AG04449 (cell line): ENCODE measurements at regions not wholly inside any gene's neighbourhood (a gene's known extent, or its start where the extent isn't known, plus 50 kb on each side); places are given as distances from the start of the nearest gene placed in this dataset.

ENCODE experiments used
- CTCF ChIA-PET: fragments of 350-600 bp; formaldehyde crosslinking; extraction: SDS; loops from one replicate; lab custom pipeline; 2021; ENCODE audit warnings: antibody characterized with exemption; lab: Yijun Ruan, JAX
- POLR2A ChIA-PET: fragments of 400-600, 350-600 bp; formaldehyde crosslinking; extraction: SDS; loops from one replicate; lab custom pipeline; 2020; ENCODE audit warnings: antibody characterized with exemption, inconsistent platforms; lab: Yijun Ruan, JAX
- DNase-seq: peaks from one replicate; pipeline ENCODE4 v3.0.0-alpha.2; 2010; ENCODE audit warnings: low read depth, low spot score
- H3K4me3 ChIP-seq: 2 replicates; pipeline ENCODE4 v1.5.1; 2011; ENCODE audit warnings: low read depth, mild to moderate bottlenecking, control low read depth, low read length
- TF ChIP-seq, protein P1 (sequence below): IDR thresholded peaks from one replicate; pipeline ENCODE4 v1.5.1; 2011; ENCODE audit warnings: mild to moderate bottlenecking, moderate library complexity, low read length, control low read depth, inconsistent platforms; ENCODE audit not compliant: insufficient read depth; ENCODE audit errors: missing control alignments

DNA sequence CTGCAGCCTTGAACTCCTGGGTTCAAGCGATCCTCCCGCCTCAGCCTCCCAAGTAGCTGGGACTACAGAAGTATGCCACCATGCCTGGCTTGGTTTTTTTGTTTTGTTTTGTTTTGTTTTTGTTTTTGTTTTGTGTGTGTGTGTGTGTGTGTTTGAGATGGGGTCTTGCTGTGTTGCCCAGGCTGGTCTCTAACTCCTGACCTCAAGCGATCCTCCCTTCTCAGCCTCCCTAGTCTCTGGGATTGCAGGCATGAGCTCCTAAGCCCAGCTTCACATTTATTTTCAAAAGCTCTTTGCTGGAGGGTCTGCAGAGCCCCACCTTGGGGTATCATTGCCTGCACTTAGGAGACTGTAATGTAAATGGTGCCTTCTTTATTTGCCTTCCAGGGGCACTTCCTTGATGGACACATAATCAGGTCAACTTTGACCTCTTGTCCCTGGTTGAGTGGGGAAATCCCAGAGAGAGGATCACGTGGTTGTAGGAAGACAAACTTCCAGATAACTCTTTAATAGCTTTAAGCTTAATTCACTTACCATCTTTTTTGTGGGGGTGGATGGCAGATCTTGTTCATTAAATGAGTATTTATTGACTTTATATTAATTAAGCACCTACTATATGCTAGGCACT is 72.9 kb upstream of the NPAS1 start:
- no peak overlapping the region for H3K4me3 ChIP-seq
- DNase-seq, result no peak
- CTCF ChIA-PET, result interaction anchor here (1.0 to 4.0 kb wide), 4 partner anchors 14 to 189 kb away, joined by 3 to 21 read pairs (median 3); no protein-coding TSS in a partner anchor
- POLR2A ChIA-PET, result interaction anchor here (0.8 to 1.0 kb wide), 2 partner anchors 9 to 90 kb away, joined by 3 read pairs; no protein-coding TSS in a partner anchor
- TF ChIP-seq, protein P1, sequence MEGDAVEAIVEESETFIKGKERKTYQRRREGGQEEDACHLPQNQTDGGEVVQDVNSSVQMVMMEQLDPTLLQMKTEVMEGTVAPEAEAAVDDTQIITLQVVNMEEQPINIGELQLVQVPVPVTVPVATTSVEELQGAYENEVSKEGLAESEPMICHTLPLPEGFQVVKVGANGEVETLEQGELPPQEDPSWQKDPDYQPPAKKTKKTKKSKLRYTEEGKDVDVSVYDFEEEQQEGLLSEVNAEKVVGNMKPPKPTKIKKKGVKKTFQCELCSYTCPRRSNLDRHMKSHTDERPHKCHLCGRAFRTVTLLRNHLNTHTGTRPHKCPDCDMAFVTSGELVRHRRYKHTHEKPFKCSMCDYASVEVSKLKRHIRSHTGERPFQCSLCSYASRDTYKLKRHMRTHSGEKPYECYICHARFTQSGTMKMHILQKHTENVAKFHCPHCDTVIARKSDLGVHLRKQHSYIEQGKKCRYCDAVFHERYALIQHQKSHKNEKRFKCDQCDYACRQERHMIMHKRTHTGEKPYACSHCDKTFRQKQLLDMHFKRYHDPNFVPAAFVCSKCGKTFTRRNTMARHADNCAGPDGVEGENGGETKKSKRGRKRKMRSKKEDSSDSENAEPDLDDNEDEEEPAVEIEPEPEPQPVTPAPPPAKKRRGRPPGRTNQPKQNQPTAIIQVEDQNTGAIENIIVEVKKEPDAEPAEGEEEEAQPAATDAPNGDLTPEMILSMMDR, result no peak

DNA sequence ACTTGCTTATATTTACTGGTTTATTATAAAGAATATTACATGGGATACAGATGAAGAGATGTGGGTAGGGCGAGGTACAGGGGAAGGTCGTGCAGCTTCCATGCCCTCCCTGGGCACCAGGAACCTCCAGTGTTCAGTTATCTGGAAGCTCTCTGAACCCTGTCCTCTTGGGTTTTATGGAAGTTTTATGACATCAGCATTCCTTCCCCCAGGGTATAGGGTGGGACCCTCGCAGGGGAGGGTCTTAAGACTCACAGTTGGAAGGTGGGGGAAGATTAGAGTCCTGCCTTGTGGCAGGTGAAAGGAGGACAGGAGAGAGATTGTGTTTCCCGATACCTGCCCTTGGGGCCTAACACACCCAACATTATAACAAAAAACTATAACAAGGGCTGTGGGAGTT is 71.8 kb upstream of the NPAS1 start:
- ChIA-PET CTCF (interaction anchor here (4.0 kb wide), 1 partner anchor 43 kb away, joined by 21 read pairs; no protein-coding TSS in a partner anchor), POLR2A (no interaction called here)
- TF ChIP-seq, protein P1, result no peak
- DNase-seq, result no peak
- H3K4me3 ChIP-seq, result no peak overlapping the region

DNA sequence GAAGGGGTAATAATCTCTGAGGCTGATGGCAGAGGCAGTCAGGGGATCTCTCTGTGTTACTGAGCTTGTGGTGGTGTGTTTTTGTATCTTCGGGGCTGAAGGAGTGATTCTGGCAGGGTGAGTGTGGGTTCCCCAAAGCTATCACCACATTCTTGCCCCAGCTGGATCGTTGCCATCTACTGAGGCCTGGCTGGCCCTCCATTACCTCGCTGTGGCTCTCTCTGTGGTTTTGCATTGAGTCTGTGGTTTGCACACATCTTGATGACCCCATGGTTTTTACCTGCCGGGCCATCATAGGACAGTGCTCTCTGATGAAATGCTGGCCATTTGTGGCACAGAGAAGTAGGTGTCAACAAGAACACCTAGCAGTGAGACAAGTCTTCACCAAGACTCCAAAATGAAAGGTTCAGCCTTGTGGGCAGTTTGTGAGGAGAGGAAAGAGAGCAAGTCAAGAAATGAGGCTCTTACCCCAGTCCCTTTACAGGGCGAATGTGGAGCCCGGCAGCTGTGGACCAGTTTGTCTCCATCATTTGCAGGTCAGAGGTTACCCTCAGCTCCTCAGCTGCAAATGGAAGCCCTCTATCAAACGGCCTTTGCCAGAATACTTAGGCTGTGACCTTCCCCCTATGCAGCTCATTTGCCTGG is 69.0 kb upstream of the NPAS1 start:
- H3K4me3 ChIP-seq, result no peak overlapping the region
- POLR2A ChIA-PET, result no interaction called here
- CTCF ChIA-PET, result interaction anchor here (0.8 to 1.0 kb wide), 2 partner anchors 12 to 94 kb away, joined by 3 to 4 read pairs; no protein-coding TSS in a partner anchor
- no peak for DNase-seq
- TF ChIP-seq, protein P1, result no peak

DNA sequence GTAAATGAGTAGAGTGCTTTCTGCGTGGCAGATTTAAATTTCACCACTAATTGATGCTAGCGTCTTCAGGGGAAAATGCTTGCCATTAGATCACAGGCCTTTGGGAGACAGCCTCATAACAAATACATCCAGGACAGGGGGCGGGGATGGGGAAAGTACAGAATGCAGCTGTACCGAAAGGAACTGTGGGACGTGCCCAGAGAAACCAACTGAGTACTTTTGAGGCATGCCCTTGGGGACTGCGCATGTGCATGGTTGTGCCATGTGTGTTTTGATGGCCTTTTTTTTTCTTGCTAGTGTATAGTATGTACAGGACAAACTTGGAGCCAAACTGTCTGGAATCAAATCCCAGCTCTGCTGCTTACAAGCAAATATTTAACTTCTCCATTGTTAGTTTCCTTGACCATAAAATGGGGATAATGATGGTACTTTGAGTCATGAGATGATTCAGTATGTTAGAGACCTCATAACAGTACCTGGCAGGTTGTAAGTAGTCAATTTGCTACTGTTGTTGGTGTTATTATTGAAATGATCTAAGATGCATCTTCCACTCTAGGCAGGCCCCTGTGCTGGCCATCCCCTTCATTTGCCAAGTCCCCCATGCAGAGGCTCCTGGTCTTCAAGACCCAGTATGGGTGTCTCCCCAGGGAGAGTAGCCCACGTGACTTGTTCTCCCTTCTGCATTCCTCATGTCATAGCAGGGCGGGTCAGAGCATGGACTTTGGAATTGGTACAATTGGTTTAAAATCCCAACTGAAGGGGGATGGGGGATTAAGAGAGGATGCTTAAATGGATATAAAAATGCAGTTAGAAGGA is 68.3 kb upstream of the NPAS1 start:
- TF ChIP-seq, protein P1, result no peak
- H3K4me3 ChIP-seq, result no peak overlapping the region
- CTCF ChIA-PET, result no interaction called here
- DNase-seq, result no peak
- POLR2A ChIA-PET, result no interaction called here

DNA sequence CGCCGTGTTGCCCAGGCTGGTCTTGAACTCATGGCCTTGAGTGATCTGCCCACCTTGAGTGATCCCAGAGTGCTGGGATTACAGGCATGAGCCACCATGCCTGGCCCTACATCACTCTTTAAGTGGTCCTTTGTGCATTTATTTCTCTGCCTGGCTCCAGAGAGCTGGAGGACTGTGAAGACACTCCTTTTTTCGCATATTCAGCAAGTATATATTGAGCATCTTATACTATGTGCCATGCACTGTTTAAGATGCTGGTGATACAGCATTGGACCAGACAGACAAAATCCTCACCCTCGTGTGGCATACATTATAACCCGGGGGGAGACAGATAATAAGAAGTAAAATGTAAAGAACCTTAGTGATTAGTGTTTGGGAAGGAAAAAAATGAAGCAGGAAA is 66.8 kb upstream of the NPAS1 start:
- POLR2A ChIA-PET, result no interaction called here
- CTCF ChIA-PET, result interaction anchor here (1.1 to 4.1 kb wide), 3 partner anchors 8 to 38 kb away, joined by 3 to 14 read pairs (median 4); no protein-coding TSS in a partner anchor
- H3K4me3 ChIP-seq, result no peak overlapping the region
- TF ChIP-seq, protein P1, result no peak
- no peak for DNase-seq
